Erythroblast (primary cell): ENCODE measurements at regions not wholly inside any gene's neighbourhood (a gene's known extent, or its start where the extent isn't known, plus 50 kb on each side); places are given as distances from the start of the nearest gene placed in this dataset.
"Not testable (repeated sequence)": the region's sequence is repeated elsewhere in the genome, so short reads cannot be mapped to it uniquely, and the experiment has no call there.

Experiments used
- DNase-seq, 2 experiments: peaks; one replicate each; lab custom pipeline; 2025; lab: John Stamatoyannopoulos, UW
- GATA1 ChIP-seq: IDR thresholded peaks from 2 replicates; pipeline ENCODE4 v1.6.1; 2011; ENCODE audit warnings: low read depth, mild to moderate bottlenecking, control low read depth, low read length, moderate library complexity
- POLR2A ChIP-seq: IDR thresholded peaks from 2 replicates; pipeline ENCODE4 v1.6.1; 2011; ENCODE audit warnings: mild to moderate bottlenecking, low read length

- no peak for DNase-seq
- no peak for TF ChIP-seq POLR2A
- no peak for TF ChIP-seq GATA1
Observed at GRCh38 chr3:135366816-135367215, 571.8 kb downstream of the EPHB1 start.

- no peak for DNase-seq
- TF ChIP-seq GATA1 (no peak), POLR2A (no peak)
Observed at GRCh38 chr3:135368316-135368715, 573.3 kb downstream of the EPHB1 start.

- TF ChIP-seq POLR2A = no peak
- TF ChIP-seq GATA1 = no peak
- DNase-seq = no peak
Observed at GRCh38 chr3:135368781-135369180, 573.7 kb downstream of the EPHB1 start.

- no peak for TF ChIP-seq GATA1
- TF ChIP-seq POLR2A = no peak
- DNase-seq = no peak
Observed at GRCh38 chr3:135374571-135374970, 579.5 kb downstream of the EPHB1 start.

- TF ChIP-seq POLR2A = no peak
- DNase-seq = no peak
Observed at GRCh38 chr3:135382188-135382587, 583.3 kb upstream of the PPP2R3A start.

- TF ChIP-seq POLR2A (no peak), GATA1 (no peak)
- no peak for DNase-seq
Observed at GRCh38 chr3:135382621-135383020, 582.9 kb upstream of the PPP2R3A start.

GRCh38 chr3:135383301-135383700, 582.2 kb upstream of the PPP2R3A start:
- no peak for TF ChIP-seq POLR2A
- TF ChIP-seq GATA1 = no peak
- DNase-seq = no peak

- no peak for DNase-seq
- TF ChIP-seq POLR2A (no peak), GATA1 (no peak)
Observed at GRCh38 chr3:135392151-135392550, 573.4 kb upstream of the PPP2R3A start.

GRCh38 chr3:135393159-135393558, 572.4 kb upstream of the PPP2R3A start:
- TF ChIP-seq GATA1 = no peak
- TF ChIP-seq POLR2A = no peak
- no peak for DNase-seq

GRCh38 chr3:135393898-135394525, 571.5 kb upstream of the PPP2R3A start:
- TF ChIP-seq GATA1 (no peak), POLR2A (no peak)
- DNase-seq = no peak

GRCh38 chr3:135412475-135412874, 553.1 kb upstream of the PPP2R3A start:
- TF ChIP-seq GATA1 (no peak), POLR2A (no peak)
- no peak for DNase-seq

GRCh38 chr3:135416182-135416581, 549.3 kb upstream of the PPP2R3A start:
- TF ChIP-seq GATA1 (no peak), POLR2A (no peak)
- no peak for DNase-seq

- no peak for DNase-seq
- no peak for TF ChIP-seq GATA1
- no peak for TF ChIP-seq POLR2A
Observed at GRCh38 chr3:135419155-135419554, 546.4 kb upstream of the PPP2R3A start.

- no peak for DNase-seq
- TF ChIP-seq POLR2A (no peak), GATA1 (no peak)
Observed at GRCh38 chr3:135426508-135426907, 539.0 kb upstream of the PPP2R3A start.

GRCh38 chr3:135432402-135432801, 533.1 kb upstream of the PPP2R3A start:
- no peak for DNase-seq
- no peak for TF ChIP-seq GATA1

- not testable (repeated sequence) for DNase-seq
Observed at GRCh38 chr3:135438889-135439597, 526.5 kb upstream of the PPP2R3A start.

GRCh38 chr3:135439632-135440031, 525.9 kb upstream of the PPP2R3A start:
- DNase-seq = not testable (repeated sequence)
